ENCODE measurements at regions not wholly inside any gene's neighbourhood (a gene's known extent, or its start where the extent isn't known, plus 50 kb on each side); places are given as distances from the start of the nearest gene placed in this dataset.
"Not testable (repeated sequence)": the region's sequence is repeated elsewhere in the genome, so short reads cannot be mapped to it uniquely, and the experiment has no call there.

DNA sequence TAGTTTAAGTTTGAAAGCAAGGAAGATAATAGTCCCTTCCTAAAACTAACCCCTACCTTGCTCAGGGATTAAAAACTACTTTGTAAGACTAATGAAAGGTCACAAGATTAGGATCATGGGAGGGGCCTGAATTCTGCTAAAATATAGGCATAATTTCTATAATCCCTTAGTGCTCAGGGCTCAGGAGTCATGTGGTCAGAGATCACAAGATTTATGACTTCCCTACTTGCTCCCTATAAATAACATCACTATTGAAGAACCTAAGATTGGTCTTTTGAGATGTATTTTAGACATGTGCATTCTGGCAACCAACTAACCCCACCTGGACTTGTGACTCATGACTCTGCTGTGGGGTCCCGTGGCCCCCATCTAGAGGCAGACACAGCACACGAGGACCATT is 81.1 kb downstream of the STMND1 start:
- DNase-seq (ENCODE audit: low spot score): no peak

DNA sequence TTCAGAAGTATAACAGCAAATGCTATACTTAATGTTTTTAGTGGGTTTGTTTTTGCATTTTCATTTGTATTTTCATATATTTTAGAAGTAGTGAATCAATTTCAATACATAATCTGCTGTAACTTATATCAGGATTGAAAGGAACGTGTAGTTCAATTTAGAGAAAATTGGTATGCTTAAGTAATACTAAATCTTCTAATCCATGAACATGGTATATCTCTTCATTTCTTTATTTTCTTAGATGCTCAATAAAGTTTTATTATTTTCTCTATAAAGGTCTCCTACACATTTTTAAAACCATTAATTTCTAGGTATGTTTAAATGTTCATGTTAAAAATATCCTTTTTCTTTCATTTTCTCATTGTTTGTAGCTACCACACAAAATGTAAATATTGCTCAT is 85.1 kb downstream of the STMND1 start:
- no peak for DNase-seq (ENCODE audit: low spot score)
- in situ Hi-C loops (cut with HindIII; ENCODE audit: low sequenced_read_pairs): no loop called here

More for the DNA sequence above, 81.1 kb downstream of the STMND1 start:
- in situ Hi-C loops (cut with HindIII; ENCODE audit: low sequenced_read_pairs): no loop called here

DNA sequence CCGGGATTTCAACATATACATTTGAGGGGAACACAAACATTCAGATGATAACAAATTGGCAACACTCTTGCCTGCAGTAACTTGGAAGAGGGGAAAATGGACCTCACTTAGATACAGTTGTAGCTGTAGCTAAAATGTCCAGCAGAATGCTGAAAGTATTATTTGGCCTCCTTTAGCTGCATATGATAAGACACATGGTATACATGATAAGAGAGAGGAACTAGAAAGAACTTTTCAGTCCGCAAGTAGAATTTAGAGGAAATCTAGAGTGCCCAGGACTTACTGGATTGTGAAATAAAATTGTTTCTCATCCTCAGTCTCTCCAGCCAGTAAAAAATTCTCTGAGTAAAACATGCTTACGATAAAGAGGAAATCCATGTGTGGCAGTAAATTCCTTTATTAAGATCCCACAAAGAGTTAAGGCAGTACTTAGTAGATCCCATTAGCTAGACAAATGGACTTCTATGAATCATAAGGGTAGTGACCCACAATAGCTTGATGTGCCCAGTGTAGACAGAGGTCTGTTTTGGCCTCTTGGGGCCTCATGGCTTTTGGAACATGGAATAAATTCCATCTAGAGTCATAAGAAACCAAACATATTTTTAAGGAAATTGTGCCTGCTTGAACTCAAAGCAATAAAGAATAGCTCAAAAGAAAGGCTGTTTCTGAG is 87.9 kb upstream of the RBM24 start:
- no peak for DNase-seq (ENCODE audit: low spot score)
- in situ Hi-C loops (cut with HindIII; ENCODE audit: low sequenced_read_pairs): no loop called here

DNA sequence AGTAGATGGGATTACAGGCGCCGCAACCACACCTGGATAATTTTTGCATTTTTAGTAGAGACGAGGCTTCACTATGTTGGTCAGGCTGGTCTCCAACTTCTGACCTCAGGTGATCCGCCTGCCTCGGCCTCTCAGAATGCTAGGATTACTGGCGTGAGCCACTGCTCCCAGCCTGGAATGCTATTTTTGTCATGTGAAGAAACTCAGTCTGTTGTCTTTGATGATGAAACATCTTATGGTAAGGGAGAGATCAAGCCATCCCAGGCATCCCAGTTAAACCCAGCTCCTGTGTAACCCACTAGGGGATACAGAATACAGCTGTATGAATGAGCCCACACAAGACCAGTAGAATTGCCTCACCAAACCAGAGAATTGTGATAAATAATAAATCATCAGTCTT is 83.6 kb upstream of the RBM24 start:
- in situ Hi-C loops (cut with HindIII; ENCODE audit: low sequenced_read_pairs): no loop called here
- DNase-seq (ENCODE audit: low spot score): no peak

DNA sequence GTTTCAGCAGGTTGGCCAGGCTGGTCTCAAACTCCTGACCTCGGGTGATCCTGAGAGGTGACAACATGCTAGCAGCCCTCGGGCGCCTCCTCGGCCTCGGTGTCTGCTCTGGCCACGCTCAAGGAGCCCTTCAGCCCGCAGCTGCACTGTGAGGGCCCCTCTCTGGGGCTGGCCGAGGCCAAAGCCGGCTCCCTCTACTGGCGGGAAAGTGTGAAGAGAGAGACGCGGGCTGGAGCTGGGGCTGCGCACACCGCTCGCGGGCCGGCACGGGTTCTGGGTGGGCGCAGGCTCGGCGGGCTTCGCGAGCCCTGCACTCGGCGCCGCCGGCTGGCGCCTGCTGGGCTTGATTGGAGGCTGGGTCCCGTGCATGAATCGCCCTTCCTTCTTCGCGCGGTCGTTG is 80.8 kb upstream of the RBM24 start:
- DNase-seq (ENCODE audit: low spot score): no peak
- in situ Hi-C loops (cut with HindIII; ENCODE audit: low sequenced_read_pairs): no loop called here

DNA sequence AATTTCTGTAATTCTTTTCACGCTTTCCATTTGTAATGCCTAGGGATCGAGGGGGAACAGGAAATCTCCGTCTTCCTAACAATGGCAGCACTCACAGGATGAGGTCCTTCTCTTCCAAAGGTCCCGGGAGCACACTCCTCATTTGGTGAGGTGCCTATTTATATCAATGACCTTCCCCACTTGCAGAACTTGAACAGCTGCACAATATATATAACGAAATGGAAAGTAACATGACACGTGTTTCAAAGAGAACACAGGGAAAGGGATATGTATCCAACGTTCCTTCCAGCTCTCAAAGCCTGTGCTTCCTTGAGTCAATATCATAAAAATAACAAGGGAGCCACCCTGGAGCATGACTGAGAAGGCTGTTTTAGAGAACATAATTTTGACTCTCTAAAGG is 78.6 kb upstream of the RBM24 start:
- in situ Hi-C loops (cut with HindIII; ENCODE audit: low sequenced_read_pairs): no loop called here

DNA sequence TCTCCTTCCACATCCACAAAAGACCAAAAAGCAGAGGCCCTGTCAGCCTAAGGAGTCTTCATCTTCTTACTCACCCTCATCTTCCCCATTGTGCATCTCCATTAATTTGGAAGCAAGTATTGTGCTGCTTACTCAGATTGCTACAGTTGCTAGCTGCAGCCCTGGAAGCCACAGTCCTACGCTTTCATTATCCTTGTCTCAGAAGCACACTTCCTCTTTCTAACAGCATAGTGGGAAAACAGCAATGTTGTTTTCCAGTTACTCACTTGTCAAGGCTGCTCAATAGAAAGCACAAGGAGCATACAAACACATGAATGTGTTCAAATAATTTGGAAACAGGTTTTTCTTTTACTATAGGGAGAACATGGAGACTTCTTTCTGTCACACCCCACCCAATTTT is 76.6 kb upstream of the RBM24 start:
- in situ Hi-C loops (cut with HindIII; ENCODE audit: low sequenced_read_pairs): no loop called here
- no peak for DNase-seq (ENCODE audit: low spot score)

More for the DNA sequence above, 78.6 kb upstream of the RBM24 start:
- DNase-seq (ENCODE audit: low spot score): no peak

DNA sequence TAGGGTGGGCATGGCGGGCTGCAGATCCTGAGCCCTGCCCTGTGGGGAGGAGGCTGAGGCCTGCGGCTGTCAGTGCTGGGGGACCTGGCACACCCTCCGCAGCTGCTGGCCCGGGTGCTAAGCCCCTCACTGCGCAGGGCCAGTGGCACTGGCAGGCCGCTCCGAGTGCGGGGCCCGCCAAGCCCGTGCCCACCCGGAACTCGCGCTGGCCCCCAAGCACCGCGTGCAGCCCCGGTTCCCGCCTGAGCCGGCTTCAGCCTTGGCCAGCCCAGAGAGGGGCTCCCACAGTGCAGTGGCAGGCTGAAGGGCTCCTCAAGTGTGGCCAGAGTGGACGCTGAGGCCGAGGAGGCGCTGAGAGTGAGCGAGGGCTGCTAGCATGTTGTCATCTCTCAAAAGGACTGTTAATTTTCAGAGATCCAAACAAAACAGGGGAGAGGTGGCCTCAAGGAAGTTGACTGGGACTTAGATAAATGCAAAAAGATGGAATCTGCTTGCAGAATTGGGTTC is 74.5 kb upstream of the RBM24 start:
- DNase-seq (ENCODE audit: low spot score): no peak
- in situ Hi-C loops (cut with HindIII; ENCODE audit: low sequenced_read_pairs): no loop called here

DNA sequence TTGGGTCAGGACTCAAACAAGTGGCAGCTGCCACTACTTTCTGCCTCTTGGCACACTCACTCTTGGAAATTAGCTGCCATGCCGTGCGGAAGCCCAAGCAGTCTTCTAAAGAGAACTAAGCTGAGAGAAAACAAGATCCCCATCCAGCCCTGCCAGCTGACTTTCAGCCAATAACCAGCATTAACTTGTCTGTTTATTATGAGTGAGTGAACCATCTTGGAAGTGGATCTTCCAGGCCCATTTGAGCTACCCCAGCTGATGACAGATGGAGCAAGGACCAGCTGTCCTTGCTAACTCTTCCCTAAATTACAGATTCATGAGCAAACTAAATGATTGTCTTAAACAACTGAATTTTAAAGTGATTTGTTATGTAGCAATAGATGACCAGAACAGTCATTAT is 73.9 kb upstream of the RBM24 start:
- no peak for DNase-seq (ENCODE audit: low spot score)
- in situ Hi-C loops (cut with HindIII; ENCODE audit: low sequenced_read_pairs): no loop called here

DNA sequence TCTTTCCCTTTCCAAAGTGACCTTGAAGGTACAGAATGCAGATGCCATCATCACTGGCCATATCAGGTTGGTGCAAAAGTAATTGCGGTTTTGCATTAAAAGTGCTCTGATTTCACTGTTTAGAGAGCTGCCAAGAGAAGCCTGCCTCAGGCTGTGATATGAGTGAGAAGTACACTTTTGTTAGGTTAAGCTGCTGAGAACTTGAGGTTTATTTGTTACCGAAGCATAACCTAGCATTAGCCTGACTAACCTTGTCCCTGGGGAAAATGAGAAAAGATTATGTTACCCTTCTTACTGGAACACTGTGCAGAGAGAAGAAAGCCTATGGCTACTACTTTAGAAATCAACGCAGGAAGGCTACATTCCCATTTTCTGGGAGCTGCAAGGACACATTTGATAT is 70.5 kb upstream of the RBM24 start:
- in situ Hi-C loops (cut with HindIII; ENCODE audit: low sequenced_read_pairs): no loop called here
- DNase-seq (ENCODE audit: low spot score): no peak

DNA sequence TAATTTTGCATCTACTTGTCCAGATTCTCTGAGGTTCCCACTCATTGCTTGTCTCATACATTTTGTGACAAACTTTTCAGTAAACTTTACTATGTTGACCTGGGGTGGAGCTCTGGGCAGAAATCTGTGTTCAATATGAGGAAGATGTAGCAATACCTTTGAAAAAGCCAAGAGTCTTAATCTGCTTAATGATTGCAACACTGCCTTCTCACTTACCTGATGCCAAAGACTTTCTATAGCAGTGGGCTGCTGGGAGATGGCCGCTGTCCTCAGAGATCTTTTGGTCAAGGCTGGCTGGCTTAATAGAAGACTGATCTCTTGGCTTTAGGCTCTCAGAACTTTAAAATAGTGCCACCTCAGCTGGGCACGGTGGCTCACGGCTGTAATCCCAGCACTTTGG is 70.1 kb upstream of the RBM24 start:
- in situ Hi-C loops (cut with HindIII; ENCODE audit: low sequenced_read_pairs): no loop called here
- no peak for DNase-seq (ENCODE audit: low spot score)

DNA sequence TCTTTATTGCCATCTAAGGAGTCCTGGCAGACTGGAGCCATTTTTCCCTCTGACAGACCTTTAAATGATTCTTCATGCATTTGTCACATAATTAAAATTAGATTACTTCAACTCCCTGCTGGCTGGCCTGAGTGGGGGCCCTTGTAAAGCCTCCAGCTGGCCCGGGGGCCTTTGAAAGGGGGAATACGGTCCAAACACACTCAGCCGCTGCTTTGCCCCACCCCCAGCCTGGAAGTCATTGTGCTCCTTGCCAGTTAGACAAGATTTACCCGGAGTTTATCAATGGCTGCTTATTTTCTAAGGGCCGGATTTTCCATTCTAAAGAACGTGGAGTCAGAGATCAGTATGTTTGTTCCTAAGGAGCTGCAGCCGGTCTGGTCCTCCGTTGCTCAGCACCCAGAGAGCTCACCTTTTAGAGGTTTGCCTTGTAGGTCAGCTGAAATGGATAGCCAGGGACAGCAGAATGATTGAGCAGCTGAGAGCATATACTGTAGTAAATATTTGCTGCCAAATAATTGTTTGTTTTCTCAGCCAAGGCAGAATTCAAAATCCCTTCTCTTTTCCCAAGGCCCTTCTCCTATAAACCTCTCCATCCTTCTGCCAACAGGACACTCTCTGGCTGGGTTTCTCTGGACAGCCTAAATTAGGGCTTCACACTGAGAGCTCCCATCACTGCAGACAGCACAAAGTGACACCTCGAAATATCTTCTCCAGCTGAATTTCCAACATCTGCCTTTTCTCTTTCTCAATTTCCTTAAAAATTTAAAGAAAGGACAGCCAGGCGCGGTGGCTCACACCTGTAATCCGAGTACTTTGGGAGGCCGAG is 68.4 kb upstream of the RBM24 start:
- in situ Hi-C loops (cut with HindIII; ENCODE audit: low sequenced_read_pairs): no loop called here
- DNase-seq (ENCODE audit: low spot score): peak; percentile 74

DNA sequence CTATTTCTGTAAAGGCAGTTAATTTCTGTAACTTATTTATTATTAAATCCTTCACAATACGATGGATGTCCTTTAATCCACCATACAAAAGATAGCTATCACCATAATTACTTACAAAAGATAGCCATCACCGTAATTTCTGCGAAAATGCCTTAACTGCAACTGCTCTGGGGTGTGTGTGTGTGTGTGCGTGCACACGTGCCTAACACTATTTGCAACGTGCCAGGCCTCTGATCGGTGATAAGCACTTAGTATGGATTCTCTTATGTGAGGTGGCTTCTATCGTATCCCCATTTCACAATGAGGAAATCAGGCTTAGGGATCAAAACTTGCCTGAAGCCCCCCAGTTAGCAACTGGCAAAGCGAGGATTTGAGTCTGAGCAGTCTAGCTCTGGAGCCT is 67.1 kb upstream of the RBM24 start:
- DNase-seq (ENCODE audit: low spot score): no peak

DNA sequence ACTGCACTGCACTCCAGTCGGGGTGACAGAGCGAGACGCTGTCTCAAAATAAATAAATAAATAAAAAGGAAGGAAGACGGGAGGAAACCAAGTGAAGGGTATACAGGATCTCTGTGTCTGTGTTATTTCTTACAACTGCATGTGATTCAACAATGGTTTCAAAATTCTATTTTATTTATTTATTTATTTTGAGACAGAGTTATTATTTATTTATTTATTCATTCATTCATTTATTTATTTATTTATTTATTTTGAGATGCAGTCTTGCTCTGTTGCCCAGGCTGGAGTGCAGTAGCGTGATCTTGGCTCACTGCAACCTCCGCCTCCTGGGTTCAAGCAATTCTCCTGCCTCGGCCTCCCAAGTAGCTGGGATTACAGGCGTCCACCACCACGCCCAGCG is 64.2 kb upstream of the RBM24 start:
- in situ Hi-C loops (cut with HindIII; ENCODE audit: low sequenced_read_pairs): not testable (repeated sequence)

More for the DNA sequence above, 67.1 kb upstream of the RBM24 start:
- in situ Hi-C loops (cut with HindIII; ENCODE audit: low sequenced_read_pairs): no loop called here

DNA sequence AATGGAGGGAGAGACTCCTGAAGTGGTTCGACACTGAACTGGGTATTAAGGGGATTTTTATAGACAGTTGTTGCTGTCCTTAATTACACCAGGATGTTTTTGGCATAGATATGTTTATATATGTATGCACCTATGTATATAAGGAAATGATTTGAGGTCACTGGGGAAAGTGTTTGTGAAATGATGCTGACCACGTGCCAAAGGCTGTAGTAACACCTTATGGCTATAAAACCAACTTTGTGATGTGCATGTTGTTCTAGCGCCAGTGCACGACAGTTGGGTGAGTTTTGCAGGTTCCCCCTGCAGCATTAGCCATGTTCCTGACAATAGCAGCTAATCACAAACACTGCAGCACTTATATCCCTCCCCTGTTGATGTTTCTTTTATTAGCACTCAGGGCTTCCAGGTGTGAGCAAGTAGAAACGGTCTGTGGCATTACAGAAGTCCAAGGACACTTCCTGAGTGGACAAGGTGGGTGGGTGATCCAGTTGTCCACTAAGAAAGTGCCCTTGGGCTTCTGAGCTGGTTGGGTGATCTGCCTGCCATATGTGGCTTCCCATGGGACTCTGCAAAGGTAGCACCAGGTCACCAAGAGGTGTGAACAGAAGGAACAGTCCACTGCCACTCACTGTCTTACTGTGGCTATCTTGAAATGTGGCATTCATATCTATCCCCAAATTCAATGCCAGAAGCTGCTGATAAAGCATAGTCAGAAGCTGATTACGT is 63.0 kb upstream of the RBM24 start:
- in situ Hi-C loops (cut with HindIII; ENCODE audit: low sequenced_read_pairs): no loop called here
- DNase-seq (ENCODE audit: low spot score): no peak

More for the DNA sequence above, 64.2 kb upstream of the RBM24 start:
- not testable (repeated sequence) for DNase-seq (ENCODE audit: low spot score)

DNA sequence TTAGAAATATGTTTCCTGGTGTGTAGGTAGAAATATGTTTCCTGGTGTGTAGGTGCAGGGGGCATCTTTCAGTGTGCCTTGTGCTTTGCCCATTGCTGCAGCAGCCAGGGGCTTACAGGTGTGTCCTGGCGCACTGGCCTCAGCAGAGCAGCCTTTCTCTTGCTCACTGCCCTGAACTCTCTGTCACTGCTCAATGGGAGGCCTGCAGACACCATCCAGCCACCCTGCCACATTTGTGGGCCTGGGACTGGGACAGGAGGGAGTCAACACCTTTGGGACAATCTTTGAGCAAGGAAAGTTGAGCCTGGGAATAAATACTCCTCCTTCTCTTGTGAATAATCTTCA is 62.4 kb upstream of the RBM24 start:
- no peak for DNase-seq (ENCODE audit: low spot score)
- in situ Hi-C loops (cut with HindIII; ENCODE audit: low sequenced_read_pairs): no loop called here

DNA sequence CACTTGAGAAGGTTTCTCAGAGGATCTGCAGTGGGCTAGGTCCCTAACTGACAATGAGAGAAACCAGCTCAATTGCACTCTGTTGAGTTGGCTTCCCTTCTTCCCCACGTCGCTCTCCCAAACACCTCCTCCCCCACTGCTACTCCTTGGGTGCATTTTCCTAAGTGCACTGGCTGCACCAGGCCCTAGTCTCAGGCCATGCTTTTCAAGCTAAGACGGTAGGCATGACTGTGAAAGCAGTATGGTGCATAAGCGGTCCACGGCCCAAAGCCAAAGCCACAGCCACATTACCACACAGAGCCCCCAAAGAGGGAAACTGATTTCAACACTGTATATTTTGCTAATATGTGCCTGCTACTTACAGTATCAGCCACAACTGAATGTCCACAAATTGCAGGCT is 62.1 kb upstream of the RBM24 start:
- in situ Hi-C loops (cut with HindIII; ENCODE audit: low sequenced_read_pairs): no loop called here
- DNase-seq (ENCODE audit: low spot score): no peak

DNA sequence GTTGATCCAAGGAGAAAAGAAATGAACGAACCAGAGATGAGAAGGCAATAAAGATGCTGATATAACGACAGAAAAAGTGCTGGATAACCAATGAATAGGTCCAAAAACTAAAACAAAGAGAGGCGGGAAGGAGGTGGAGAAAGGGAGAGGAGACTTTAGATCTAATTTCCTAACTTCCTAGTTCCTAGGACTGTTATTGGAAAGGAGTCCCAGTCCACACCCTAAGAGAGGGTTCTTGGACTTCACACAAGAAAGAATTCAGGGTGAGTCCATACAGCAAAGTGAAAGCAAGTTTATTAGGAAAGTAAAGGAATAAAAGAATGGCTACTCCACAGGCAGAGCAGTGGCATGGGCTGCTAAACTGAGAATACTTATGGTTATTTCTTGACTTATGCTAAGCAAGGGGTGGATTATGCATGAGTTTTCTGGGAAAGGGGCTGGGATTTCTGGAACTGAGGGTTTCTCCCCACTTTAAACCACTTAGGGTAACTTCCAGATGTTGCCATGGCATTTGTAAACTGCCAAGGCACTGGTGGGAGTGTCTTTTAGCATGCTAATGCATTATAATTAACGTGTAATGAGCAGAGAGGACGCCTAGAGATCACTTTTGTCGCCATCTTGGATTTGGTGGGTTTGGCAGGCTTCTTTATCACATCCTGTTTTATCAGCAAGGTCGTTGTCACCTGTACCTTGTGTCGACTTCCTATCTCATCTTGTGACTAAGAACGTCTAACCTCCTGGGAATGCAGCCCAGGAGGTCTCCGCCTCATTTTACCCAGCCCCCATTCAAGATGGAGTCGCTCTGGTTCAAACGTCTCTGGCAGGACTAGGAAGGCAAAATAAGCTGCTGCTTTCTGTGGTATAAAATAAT is 60.9 kb upstream of the RBM24 start:
- in situ Hi-C loops (cut with HindIII; ENCODE audit: low sequenced_read_pairs): no loop called here
- no peak for DNase-seq (ENCODE audit: low spot score)

DNA sequence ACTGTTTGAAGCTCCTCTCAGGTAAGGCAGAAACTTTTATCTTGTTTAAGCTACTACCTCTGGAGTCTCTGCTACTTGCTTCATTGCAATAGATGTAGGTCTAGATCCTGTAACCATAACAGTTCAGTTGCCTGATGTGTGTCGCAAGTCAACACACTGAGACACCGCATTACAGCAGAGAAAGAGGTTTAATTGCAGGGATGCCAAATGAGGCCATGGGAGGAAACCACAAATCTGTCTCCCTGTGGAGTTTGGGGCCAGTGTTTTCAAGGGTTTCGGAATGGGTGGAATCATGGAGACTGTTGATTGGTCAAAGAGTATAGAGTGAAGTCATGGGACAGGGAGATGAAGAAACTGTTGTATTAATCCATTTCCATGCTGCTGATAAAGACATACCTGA is 57.1 kb upstream of the RBM24 start:
- in situ Hi-C loops (cut with HindIII; ENCODE audit: low sequenced_read_pairs): no loop called here
- no peak for DNase-seq (ENCODE audit: low spot score)
